IMR-90 (cell line): ENCODE measurements at regions not wholly inside any gene's neighbourhood (a gene's known extent, or its start where the extent isn't known, plus 50 kb on each side); places are given as distances from the start of the nearest gene placed in this dataset.

ENCODE experiments used
- ATAC-seq: fragments of 200-7000 bp; cut with Tn5 transposase; 2 replicates; pipeline ENCODE4 v1.9.1; 2020; ENCODE audit warnings: low read depth, mild to moderate bottlenecking, moderate library complexity
- BruUV-seq: library from RNA; stranded (reverse); fragments of 400-500 nt; replicated peaks from 2 replicates; lab custom pipeline; 2021; lab: Mats Ljungman, UMichigan
- CTCF ChIA-PET: fragments of 300-600 bp; formaldehyde crosslinking; extraction: SDS; loops from one replicate; lab custom pipeline; 2021; ENCODE audit warnings: antibody characterized with exemption; lab: Yijun Ruan, JAX
- POLR2A ChIA-PET: fragments of 300-600 bp; sonication (Branson Sonifier 250); formaldehyde crosslinking; loops from one replicate; lab custom pipeline; 2022; ENCODE audit warnings: antibody characterized with exemption; ENCODE audit not compliant: unreplicated experiment; lab: Charles Lee
- DNase-seq: peaks from one replicate; pipeline ENCODE4 v3.0.0; 2013
- H2AFZ ChIP-seq: replicated peaks from 2 replicates; pipeline ENCODE3; 2013; ENCODE audit warnings: low read length, mild to moderate bottlenecking; ENCODE audit not compliant: poor library complexity
- H2AK5ac ChIP-seq: 2 replicates; pipeline ENCODE4 v1.6.1; 2013; ENCODE audit warnings: low read depth, low read length, inconsistent platforms
- H2AK9ac ChIP-seq: replicated peaks from 2 replicates; pipeline ENCODE3; 2013; ENCODE audit warnings: mild to moderate bottlenecking, low read depth, low read length, moderate library complexity; ENCODE audit not compliant: poor library complexity
- H2BK120ac ChIP-seq: 2 replicates; pipeline ENCODE4 v1.6.1; 2013; ENCODE audit warnings: low read depth, low read length, inconsistent platforms
- H2BK15ac ChIP-seq: 3 replicates; pipeline ENCODE4 v1.6.1; 2013; ENCODE audit warnings: low read depth, low read length, inconsistent platforms
- H2BK20ac ChIP-seq: 2 replicates; pipeline ENCODE4 v1.6.1; 2013; ENCODE audit warnings: low read depth, mild to moderate bottlenecking, inconsistent platforms, low read length, moderate library complexity
- H2BK5ac ChIP-seq: 2 replicates; pipeline ENCODE4 v1.6.1; 2013; ENCODE audit warnings: mild to moderate bottlenecking, low read depth, low read length, inconsistent platforms; ENCODE audit not compliant: poor library complexity, severe bottlenecking
- H3K14ac ChIP-seq: replicated peaks from 2 replicates; pipeline ENCODE4 v1.6.1; 2013; ENCODE audit warnings: low read depth, low read length, inconsistent platforms
- H3K18ac ChIP-seq: 2 replicates; pipeline ENCODE4 v1.6.1; 2013; ENCODE audit warnings: low read depth, low read length, control low read depth
- H3K23ac ChIP-seq: 2 replicates; pipeline ENCODE4 v1.6.1; 2013; ENCODE audit warnings: low read depth, low read length, inconsistent platforms
- H3K27ac ChIP-seq: 2 replicates; pipeline ENCODE4 v1.5.1; 2013; ENCODE audit warnings: mild to moderate bottlenecking, control low read depth, low read length; ENCODE audit not compliant: insufficient read depth
- H3K27me3 ChIP-seq: 2 replicates; pipeline ENCODE4 v1.6.1; 2013; ENCODE audit warnings: low read length; ENCODE audit not compliant: control insufficient read depth, insufficient read depth
- H3K36me3 ChIP-seq: 2 replicates; pipeline ENCODE4 v1.6.1; 2013; ENCODE audit warnings: low read length, mixed read lengths; ENCODE audit not compliant: control insufficient read depth, insufficient read depth
- H3K4ac ChIP-seq: 2 replicates; pipeline ENCODE4 v1.6.1; 2013; ENCODE audit warnings: low read depth, low read length, inconsistent platforms
- H3K4me1 ChIP-seq: 2 replicates; pipeline ENCODE4 v1.6.1; 2013; ENCODE audit warnings: low read length, mixed read lengths; ENCODE audit not compliant: control insufficient read depth, insufficient read depth
- H3K4me2 ChIP-seq: 2 replicates; pipeline ENCODE4 v1.6.1; 2013; ENCODE audit warnings: low read depth, mild to moderate bottlenecking, control low read depth, low read length, moderate library complexity
- H3K4me3 ChIP-seq: 2 replicates; pipeline ENCODE4 v1.5.1; 2013; ENCODE audit warnings: low read depth, mild to moderate bottlenecking, control low read depth, low read length, moderate library complexity; ENCODE audit not compliant: insufficient read depth
- H3K56ac ChIP-seq: 2 replicates; pipeline ENCODE4 v1.6.1; 2013; ENCODE audit warnings: low read length, inconsistent platforms; ENCODE audit not compliant: insufficient read depth; ENCODE audit errors: extremely low read depth
- H3K79me1 ChIP-seq, 2 experiments: 2 replicates each; pipeline ENCODE4 v1.6.1; 2013; ENCODE audit warnings: low read length in 2 of 2, inconsistent platforms in 1 of 2, low read depth in 1 of 2
- H3K9ac ChIP-seq: 2 replicates; pipeline ENCODE4 v1.6.1; 2013; ENCODE audit warnings: low read depth, low read length, control low read depth
- H3K9me1 ChIP-seq: 2 replicates; pipeline ENCODE4 v1.6.1; 2013; ENCODE audit warnings: low read length, inconsistent platforms; ENCODE audit not compliant: insufficient read depth
- H3K9me3 ChIP-seq: 2 replicates; pipeline ENCODE4 v1.6.1; 2013; ENCODE audit warnings: low read length; ENCODE audit not compliant: control insufficient read depth, insufficient read depth
- H4K20me1 ChIP-seq: 2 replicates; pipeline ENCODE4 v1.6.1; 2013; ENCODE audit warnings: low read length, inconsistent platforms; ENCODE audit not compliant: insufficient read depth
- H4K5ac ChIP-seq: 2 replicates; pipeline ENCODE4 v1.6.1; 2013; ENCODE audit warnings: mild to moderate bottlenecking, low read depth, low read length, control low read depth
- H4K8ac ChIP-seq, 2 experiments: 2 replicates each; pipeline ENCODE4 v1.6.1; 2013; ENCODE audit warnings: low read depth in 2 of 2, low read length in 2 of 2, control low read depth in 1 of 2, inconsistent platforms in 1 of 2
- H4K91ac ChIP-seq: 2 replicates; pipeline ENCODE4 v1.6.1; 2013; ENCODE audit warnings: low read depth, low read length, inconsistent platforms; ENCODE audit not compliant: insufficient read depth
- BHLHE40 ChIP-seq: fragments of 150-350 bp; IDR thresholded peaks from 2 replicates; pipeline ENCODE4 v1.6.1; 2016; ENCODE audit warnings: mild to moderate bottlenecking, low read depth, low read length
- CEBPB ChIP-seq: IDR thresholded peaks from 2 replicates; pipeline ENCODE4 v1.6.1; 2012; ENCODE audit warnings: low read depth, low read length, improper control_type of control experiment
- CHD1 ChIP-seq: IDR thresholded peaks from 2 replicates; pipeline ENCODE4 v1.6.1; 2012; ENCODE audit warnings: low read depth, low read length, improper control_type of control experiment
- CTCF ChIP-seq: conservative IDR thresholded peaks from 2 replicates; pipeline ENCODE4 v1.5.1; 2012; ENCODE audit warnings: mild to moderate bottlenecking, low read depth, low read length, improper control_type of control experiment
- ELK1 ChIP-seq: fragments of 150-350 bp; IDR thresholded peaks from 2 replicates; pipeline ENCODE4 v1.6.1; 2016; ENCODE audit warnings: low read depth, mild to moderate bottlenecking, low read length, moderate library complexity, borderline replicate concordance
- MAFK ChIP-seq: IDR thresholded peaks from 2 replicates; pipeline ENCODE4 v1.6.1; 2012; ENCODE audit warnings: low read depth, low read length, improper control_type of control experiment
- MXI1 ChIP-seq: IDR thresholded peaks from 2 replicates; pipeline ENCODE4 v1.6.1; 2012; ENCODE audit warnings: low read depth, mild to moderate bottlenecking, low read length, moderate library complexity, borderline replicate concordance
- POLR2A ChIP-seq: IDR thresholded peaks from 2 replicates; pipeline ENCODE4 v1.6.1; 2012; ENCODE audit warnings: mild to moderate bottlenecking, low read depth, low read length
- RAD21 ChIP-seq: IDR thresholded peaks from 2 replicates; pipeline ENCODE4 v1.6.1; 2012; ENCODE audit warnings: low read length, improper control_type of control experiment
- RCOR1 ChIP-seq: IDR thresholded peaks from 2 replicates; pipeline ENCODE4 v1.6.1; 2012; ENCODE audit warnings: mild to moderate bottlenecking, low read length, improper control_type of control experiment; ENCODE audit not compliant: insufficient replicate concordance
- RFX5 ChIP-seq: IDR thresholded peaks from 2 replicates; pipeline ENCODE4 v1.8.0; 2012; ENCODE audit warnings: low read depth, mild to moderate bottlenecking, low read length, moderate library complexity
- SMC3 ChIP-seq: fragments of 150-350 bp; IDR thresholded peaks from 2 replicates; pipeline ENCODE4 v1.6.1; 2016; ENCODE audit warnings: low read depth, mild to moderate bottlenecking, antibody characterized with exemption, low read length, moderate library complexity
- USF2 ChIP-seq: fragments of 150-350 bp; IDR thresholded peaks from 2 replicates; pipeline ENCODE4 v1.6.1; 2017; ENCODE audit warnings: mild to moderate bottlenecking, antibody characterized with exemption, low read length, low read depth
- WGBS, 2 experiments: methylation state at CpG; one replicate each; pipeline versions ENCODE4 v1.1.5 to v1.1.7; 2013; ENCODE audit warnings: missing lambda C conversion rate in 2 of 2; ENCODE audit not compliant: insufficient read length in 1 of 2; ENCODE audit errors: extremely low coverage in 2 of 2; 5-methylcytosine and 5-hydroxymethylcytosine counted together
- dilution Hi-C: fragments of 300-500 bp; cut with HindIII; formaldehyde crosslinking; loops from one replicate; pipeline ENCODE4 v1.14.3; 2018; ENCODE audit warnings: low sequenced_read_pairs; ENCODE audit not compliant: unreplicated experiment
- in situ Hi-C: fragments of 300-500 bp; cut with MboI; formaldehyde crosslinking; loops from 3 replicates; pipeline ENCODE4 v1.14.3; 2019; ENCODE audit warnings: low sequenced_read_pairs, inconsistent platforms, mixed read lengths
- intact Hi-C: fragments of 100-400 bp; cut with micrococcal nuclease; formaldehyde crosslinking; loops from 2 replicates; pipeline ENCODE4 v1.10.0; 2022

GRCh38 chr1:29599071-29599470 lies 362.7 kb downstream of the PTPRU start:
- no peak for DNase-seq
- intact Hi-C loops: no loop called here
- TF ChIP-seq CEBPB (no peak), POLR2A (no peak), BHLHE40 (no peak), CTCF (no peak), USF2 (no peak), CHD1 (no peak), MAFK (no peak), RFX5 (no peak), RCOR1 (no peak), SMC3 (no peak), MXI1 (no peak), RAD21 (no peak), ELK1 (no peak)
- no peaks in the 10 kb centered on the region for H3K79me1 ChIP-seq
- no peak overlapping the region for H3K27ac ChIP-seq
- H4K20me1 ChIP-seq: no peaks in the 10 kb centered on the region
- no peak overlapping the region for H3K4me3 ChIP-seq
- H3K56ac ChIP-seq: no peak overlapping the region
- H3K36me3 ChIP-seq: no peaks in the 10 kb centered on the region
- H3K14ac ChIP-seq: no peak overlapping the region
- no peak overlapping the region for H2AK9ac ChIP-seq
- H3K18ac ChIP-seq: no peak overlapping the region
- in situ Hi-C loops: no loop called here
- ChIA-PET CTCF (no interaction called here), POLR2A (no interaction called here)
- H3K23ac ChIP-seq: no peak overlapping the region
- H2AK5ac ChIP-seq: no peak overlapping the region
- H3K9me3 ChIP-seq: 0 out of 2 replicates have a peak, but pooled peaks cover 1% of the 10 kb centered on the region
- no peak overlapping the region for H2BK120ac ChIP-seq
- no peak overlapping the region for H4K8ac ChIP-seq
- no TSS peak for BruUV-seq
- no peak for ATAC-seq
- no peak overlapping the region for H2BK5ac ChIP-seq
- no peak overlapping the region for H3K9ac ChIP-seq
- no peak overlapping the region for H2AFZ ChIP-seq
- H3K27me3 ChIP-seq: no peaks in the 10 kb centered on the region; the same call in 1 of the 2 replicates
- no peaks in the 10 kb centered on the region for H3K4me1 ChIP-seq
- no peak overlapping the region for H2BK15ac ChIP-seq
- no peak overlapping the region for H4K5ac ChIP-seq
- dilution Hi-C loops: no loop called here
- H3K4ac ChIP-seq: no peak overlapping the region
- H3K9me1 ChIP-seq: no peaks in the 10 kb centered on the region
- no peak overlapping the region for H3K4me2 ChIP-seq
- H2BK20ac ChIP-seq: no peak overlapping the region
- H4K91ac ChIP-seq: no peak overlapping the region
- WGBS, 2 experiments: 83% methylated on average over 3 of the region's 5 CpGs; no CpG with 5 or more reads in 1 of the 2 experiments
